Occipital lobe (tissue), 1 donor: ENCODE measurements at regions not wholly inside any gene's neighbourhood (a gene's known extent, or its start where the extent isn't known, plus 50 kb on each side); places are given as distances from the start of the nearest gene placed in this dataset.
"Not testable (repeated sequence)": the region's sequence is repeated elsewhere in the genome, so short reads cannot be mapped to it uniquely, and the experiment has no call there.

Experiments used
- DNase-seq: peaks from one replicate; lab custom pipeline; 2025; lab: John Stamatoyannopoulos, UW

GRCh38 chr17:52899235-52899634 lies 740.7 kb upstream of the CA10 start:
- no peak for DNase-seq

DNA sequence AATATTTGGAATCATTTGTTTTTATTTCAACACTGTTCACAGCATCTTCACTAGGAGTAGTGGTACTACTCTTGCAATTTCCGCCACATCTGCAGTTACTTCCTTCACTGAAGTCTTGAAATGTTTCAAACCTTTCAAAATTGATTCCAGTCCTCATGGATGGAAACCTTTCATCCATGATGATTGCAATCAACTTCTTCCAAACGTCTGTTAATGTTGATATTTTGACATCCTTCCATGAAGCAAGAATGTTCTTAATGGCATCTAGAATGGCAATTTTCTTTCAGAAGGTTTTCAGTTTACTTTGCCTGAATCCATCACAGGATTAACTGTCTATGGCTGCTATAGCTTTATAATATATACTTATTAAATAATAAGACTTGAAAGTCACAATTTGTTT lies 736.8 kb upstream of the CA10 start:
- no peak for DNase-seq

GRCh38 chr17:52892334-52892733 lies 733.8 kb upstream of the CA10 start:
- no peak for DNase-seq

- no peak for DNase-seq
Observed at GRCh38 chr17:52885882-52886281, 727.4 kb upstream of the CA10 start.

DNA sequence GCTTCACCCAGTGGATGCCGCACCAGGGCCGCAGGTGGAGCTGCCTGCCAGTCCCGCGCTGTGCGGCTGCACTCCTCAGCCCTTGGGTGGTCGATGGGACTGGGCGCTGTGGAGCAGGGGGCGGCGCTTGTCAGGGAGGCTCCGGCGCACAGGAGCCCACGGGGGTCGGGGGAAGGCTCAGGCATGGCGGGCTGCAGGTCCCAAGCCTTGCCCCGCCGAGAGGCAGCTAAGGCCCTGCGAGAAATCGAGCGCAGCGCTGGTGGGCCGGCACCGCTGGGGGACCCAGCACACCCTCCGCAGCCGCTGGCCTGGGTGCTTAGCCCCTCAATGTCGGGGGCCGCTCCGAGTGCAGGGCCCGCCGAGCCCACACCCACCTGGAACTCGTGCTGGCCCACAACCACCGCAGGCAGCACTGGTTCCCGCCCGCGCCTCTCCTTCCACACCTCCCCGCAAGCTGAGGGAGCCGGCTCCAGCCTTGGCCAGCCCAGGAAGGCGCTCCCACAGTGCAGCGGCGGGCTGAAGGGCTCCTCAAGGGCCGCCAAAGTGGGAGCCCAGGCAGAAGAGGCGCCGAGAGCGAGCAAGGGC lies 725.5 kb upstream of the CA10 start:
- DNase-seq = not testable (repeated sequence)

GRCh38 chr17:52846767-52847166 lies 688.3 kb upstream of the CA10 start:
- DNase-seq = not testable (repeated sequence)

DNA sequence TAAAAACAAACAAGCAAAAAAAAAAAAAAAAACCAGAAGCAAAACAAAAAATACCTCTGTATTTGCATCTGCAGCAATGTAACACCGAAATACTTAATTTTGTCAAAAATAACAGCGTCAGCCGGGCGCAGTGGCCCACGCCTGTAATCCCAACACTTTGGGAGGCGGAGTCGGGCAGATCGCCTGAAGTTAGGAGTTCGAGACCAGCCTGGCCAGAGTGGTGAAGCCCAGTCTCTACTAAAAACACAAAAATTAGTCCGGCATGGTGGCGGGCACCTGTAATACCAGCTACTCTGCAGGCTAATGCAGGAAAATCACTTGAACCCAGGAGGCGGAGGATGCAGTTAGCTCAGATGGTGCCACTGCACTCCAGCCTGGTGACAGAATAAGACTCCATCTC lies 683.5 kb upstream of the CA10 start:
- no peak for DNase-seq

DNA sequence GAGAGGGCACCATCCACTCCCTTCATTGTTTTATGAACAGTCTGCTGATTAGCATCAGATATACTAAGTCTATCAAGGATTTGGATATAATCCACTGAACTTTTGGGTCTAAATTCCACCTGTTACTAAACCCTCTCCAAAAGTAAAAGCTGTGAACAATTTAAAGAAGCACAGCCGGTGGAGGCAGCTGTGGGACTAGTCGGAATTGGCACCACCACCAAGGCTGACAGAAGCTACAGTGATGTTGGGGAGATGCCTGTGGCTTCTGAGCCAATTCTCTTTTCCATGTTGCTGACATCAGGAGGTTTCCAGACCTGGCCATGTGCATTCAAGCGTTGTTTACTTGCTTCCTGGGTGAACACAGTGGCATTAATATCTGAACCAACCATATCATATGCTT lies 679.0 kb upstream of the CA10 start:
- no peak for DNase-seq

- no peak for DNase-seq
Observed at GRCh38 chr17:52831536-52831935, 673.0 kb upstream of the CA10 start.

DNA sequence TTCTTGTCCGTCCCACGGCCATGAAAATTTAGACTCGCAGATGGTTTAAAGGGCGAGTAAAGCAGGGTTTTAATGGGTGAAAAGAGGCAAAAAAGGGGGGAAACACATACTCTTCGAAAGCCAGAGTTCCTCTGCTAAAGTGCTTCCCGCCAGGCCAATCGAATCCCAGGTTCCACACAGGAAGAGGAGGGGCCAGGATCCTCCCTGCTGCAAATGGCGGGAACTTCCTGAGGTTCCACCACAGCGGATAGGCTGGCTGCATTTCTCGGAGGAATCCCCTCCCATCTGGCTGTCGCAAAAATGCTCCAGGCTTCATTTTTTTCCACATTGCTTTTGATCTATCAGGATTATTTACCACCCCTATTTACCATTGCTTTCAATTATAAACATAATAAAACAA lies 670.1 kb upstream of the CA10 start:
- no peak for DNase-seq

DNA sequence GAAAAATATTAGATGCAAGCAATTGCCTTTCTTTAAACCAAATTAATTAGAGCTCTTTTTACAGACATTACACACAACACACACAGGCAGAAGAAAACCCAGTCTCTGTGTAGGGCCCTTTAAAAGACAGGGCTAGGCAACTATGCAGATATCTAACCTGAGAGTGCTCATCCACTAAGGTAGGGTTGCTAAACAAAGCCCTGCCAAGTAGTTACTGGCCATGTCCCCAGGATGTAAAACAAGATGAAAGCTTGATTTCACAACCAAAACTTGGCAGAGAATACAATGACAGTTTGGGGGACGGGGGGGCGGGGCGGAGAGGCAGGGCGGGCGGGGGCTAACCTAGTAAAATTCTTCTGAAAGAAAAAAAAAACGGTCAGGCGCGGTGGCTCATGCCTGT lies 669.0 kb upstream of the CA10 start:
- no peak for DNase-seq

DNA sequence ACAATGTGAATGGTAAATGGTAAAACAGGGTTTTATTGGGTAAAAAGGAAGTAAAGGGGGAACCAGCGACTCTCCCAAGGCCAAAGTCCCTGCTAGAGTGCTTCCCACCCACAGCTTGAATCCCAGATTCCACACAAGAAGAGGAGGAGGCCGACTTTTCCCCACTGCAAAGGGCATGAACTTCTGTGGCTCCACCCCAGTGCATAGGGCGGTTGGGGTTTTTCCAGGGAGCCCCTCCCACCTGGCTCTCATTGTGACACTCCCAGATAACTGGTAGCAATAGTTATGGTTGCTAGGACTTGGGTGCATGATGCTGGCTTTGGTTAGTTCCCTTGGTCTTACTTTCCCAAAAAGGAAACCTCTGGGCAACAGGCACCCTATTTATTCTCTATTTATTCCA lies 666.0 kb upstream of the CA10 start:
- DNase-seq = no peak

GRCh38 chr17:52823155-52823554 lies 664.6 kb upstream of the CA10 start:
- no peak for DNase-seq

GRCh38 chr17:52790359-52790955 lies 631.9 kb upstream of the CA10 start:
- no peak for DNase-seq

GRCh38 chr17:52789829-52790228 lies 631.3 kb upstream of the CA10 start:
- no peak for DNase-seq

- no peak for DNase-seq
Observed at GRCh38 chr17:52776234-52776633, 617.7 kb upstream of the CA10 start.

GRCh38 chr17:52762794-52763167 lies 604.3 kb upstream of the CA10 start:
- no peak for DNase-seq

- DNase-seq = no peak
Observed at GRCh38 chr17:52762147-52762793, 603.8 kb upstream of the CA10 start.

DNA sequence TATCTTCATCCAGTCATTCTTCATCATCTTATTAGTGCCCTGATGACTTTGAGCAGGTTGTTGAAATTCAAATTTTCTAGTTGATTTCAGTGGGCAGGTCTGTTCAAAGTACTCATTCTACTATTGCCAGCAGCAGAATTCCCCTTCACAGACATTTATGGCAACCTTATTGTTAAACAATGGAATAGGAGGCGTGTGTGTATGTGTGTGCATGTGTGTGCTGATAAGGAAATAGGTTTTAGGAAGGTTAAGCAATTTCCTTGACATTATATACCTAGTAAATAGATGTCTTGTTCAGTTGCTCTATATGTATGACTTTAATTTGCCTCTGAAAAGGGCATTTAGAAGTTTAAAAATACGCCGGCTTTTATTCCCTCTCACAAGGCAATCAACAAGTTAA lies 601.4 kb upstream of the CA10 start:
- DNase-seq = no peak

DNA sequence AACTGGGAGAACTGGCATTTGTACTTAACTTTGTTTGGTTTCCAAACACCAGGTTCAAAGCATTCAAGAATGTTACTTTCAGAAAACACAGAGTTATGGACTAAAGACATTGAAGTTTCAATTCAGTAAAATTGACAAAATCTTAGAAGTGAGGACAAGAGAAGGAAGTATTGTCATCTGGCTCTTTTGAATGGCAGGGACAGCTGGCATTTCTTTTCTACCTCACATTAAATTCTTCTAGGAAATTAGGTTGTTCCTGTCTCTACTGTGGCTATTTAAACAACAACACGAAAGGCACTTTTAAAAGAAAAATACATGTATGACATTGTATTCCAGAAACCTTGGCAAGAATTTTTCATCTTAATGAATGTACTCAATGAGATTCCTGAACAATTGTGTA lies 600.0 kb upstream of the CA10 start:
- no peak for DNase-seq

DNA sequence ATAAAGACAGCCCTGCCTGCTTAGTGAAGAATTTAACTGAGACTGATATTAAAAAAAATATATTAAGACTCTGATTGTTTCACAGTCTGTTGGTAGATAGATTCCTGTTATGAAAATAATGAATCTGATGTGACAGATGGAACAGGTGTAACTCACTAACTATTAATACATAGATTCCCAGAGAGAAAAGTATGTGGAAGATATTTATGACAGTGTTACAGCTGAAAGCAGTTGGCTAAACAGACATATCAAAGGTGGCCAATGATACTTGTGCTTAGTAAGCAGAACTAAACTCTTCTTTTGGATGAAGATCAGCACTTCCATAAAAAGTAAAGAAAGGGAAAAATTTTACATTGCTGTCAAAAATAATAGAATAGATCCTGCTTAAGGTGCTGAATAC lies 598.2 kb upstream of the CA10 start:
- DNase-seq = no peak

DNA sequence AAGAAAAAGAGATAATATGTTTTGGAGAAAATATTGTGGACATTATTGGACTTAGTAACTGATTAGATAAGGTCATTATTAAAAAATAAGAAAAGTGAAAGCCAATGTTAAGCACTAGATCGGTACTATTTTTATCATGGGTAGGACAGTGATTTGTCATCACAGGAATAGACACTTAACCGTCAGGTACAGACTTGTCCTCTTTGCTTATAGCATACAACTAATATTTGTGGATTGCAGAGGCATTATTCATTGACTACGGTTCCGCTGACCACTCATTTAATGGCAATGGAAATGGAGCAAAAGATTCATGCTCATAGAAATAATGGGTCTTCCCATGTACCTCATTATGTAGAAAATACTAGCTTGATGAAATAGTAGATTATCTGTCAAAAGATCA lies 596.3 kb upstream of the CA10 start:
- no peak for DNase-seq

DNA sequence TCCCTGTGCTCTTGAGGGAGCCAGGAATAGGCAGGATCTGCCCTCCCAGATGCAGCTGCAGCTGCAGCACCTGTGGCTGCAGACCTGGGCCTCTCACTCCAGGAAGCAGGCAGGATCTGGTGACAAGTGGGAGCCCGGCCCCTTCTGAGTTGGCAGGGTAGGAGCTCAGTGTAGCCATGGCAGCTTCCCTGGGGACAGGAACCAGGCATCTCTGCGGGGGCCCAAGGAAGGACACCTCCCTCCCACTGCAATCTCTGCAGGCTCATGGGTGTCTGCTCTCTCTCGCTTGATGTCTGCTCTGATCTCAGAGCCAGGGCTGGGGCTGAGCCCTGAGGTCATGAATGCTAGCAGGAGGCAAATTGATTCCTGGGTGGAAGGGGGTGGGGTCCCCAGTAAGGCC lies 592.5 kb upstream of the CA10 start:
- DNase-seq = no peak

- no peak for DNase-seq
Observed at GRCh38 chr17:52744179-52744578, 585.7 kb upstream of the CA10 start.
